GM18508 (cell line): ENCODE measurements at regions not wholly inside any gene's neighbourhood (a gene's known extent, or its start where the extent isn't known, plus 50 kb on each side); places are given as distances from the start of the nearest gene placed in this dataset.

ENCODE experiments used
- ATAC-seq: cut with Tn5 transposase; IDR thresholded peaks from one replicate; pipeline ENCODE4 v1.9.1; 2021; ENCODE audit warnings: moderate number of reproducible peaks; ENCODE audit not compliant: insufficient read depth, unreplicated experiment

DNA sequence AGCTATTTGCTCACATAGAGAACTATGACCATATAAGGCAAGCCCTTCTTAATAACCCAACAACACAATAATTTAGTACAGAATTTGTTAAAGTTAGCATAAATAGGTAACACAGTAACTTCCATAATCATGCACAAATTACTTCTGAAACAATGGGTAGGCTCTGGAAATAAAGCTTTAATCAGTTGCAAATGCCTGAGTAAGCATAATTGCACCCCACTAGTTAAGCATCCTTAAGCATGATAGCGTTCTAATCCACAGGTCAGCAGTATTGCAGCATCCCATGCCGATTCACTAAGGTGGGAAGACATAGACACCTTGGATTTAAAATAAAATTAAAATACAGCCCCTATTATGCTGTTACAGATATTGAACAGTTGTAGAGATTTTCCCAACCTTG is 161.7 kb downstream of the DHX15 start:
- ATAC-seq: no peak

DNA sequence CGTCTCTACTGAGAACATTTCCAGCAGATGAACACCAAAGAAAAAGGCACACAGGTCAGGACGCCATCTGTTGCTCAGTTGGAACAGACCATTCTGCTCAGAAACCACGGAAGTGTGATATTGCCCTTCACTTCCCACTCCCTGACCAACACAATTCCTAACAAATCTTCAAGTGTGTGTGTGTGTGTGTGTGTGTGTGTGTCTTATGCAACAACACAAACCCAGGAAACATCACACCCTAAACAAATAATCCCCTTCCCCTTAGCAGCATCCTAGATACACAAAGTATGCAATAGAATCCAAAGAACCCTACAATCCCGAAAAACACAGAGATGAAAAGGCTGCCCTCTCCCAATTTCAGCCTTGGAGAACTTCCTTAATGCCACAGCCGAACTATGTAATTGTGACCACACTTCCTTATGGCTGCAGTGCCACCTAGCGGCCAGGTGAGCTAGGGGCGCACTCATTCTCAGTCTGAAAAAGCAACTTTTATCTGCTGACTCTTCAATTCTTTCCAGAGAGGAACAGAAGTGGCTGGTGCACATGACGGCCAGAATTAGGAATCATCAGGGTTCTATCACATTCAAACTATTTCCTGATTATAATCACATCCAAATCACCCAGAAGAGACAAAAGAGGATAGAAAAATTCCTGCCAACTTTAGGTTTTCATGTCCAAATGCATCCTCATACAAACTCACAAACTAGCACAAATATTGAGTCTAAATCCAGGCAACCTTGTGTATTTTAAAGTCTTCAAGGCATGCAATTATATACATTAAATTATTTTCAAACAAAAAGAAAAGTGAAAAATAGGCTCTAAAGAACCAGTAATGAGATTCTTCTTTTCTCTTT is 164.9 kb downstream of the DHX15 start:
- ATAC-seq: peak; percentile 93

DNA sequence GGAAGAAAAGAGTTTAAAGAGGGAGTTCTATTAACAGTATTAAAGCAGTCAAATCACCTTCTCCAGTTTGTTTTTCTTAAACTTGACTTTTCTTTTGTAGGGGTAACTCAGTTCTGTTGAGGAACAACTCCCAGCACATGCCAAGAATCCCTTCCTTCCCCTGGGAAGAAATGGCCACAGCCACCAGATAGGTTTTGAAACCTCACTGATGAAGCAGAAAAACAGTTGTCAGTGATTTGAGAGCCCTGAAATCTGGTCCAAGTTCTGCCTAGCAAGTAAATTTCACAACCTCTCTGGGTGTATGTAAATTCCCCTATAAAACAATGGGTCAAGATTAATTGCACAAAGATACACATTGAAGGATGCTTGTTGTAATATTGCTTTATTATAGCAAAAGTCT is 167.1 kb downstream of the DHX15 start:
- no peak for ATAC-seq

GRCh38 chr4:24416293-24416692 is 168.1 kb downstream of the DHX15 start:
- no peak for ATAC-seq

DNA sequence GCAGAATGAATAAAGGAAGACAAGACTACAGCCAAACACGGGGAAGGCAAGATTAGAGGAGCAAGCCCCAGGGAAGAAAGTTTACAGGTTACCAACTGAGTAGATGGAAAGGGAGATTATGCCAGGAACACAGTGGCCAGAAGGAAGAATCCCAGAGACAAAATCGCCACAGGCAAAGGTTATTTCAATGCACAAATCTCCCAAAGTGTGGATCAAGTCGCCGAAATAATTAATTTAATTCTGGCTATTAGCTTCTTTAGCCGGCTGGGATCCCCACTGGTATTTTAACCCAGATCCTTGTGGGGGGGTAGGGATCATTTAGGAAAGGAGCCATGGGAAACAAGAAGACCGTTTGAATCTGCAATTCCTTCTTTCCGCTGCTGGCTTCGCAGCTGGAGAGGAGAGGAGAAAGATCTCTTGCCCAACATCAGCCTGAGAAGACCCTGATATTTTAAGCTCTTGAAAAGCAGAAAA is 171.0 kb downstream of the DHX15 start:
- ATAC-seq: no peak

- no peak for ATAC-seq
These were observed 172.5 kb downstream of the DHX15 start for GRCh38 chr4:24411806-24412205.

DNA sequence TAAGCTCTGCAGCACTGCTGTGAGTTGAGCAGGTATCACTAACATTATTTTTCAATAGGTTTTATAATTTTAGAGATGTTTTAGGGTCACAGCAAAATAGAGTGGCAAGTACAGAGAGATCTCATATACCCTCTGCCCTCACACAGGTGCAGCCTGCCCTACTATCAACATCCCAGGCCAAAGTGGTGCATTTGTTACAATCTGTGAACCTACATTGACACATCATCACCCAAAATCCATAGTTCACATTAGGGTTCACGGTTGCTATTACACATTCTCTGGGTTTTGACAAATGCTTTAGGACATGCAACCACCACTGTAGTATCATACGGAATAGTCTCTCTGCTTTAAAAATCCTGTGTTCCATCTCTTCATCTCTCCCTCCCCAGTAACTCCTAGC is 173.1 kb downstream of the DHX15 start:
- ATAC-seq: no peak

- no peak for ATAC-seq
These were observed 175.7 kb downstream of the DHX15 start for GRCh38 chr4:24408640-24409039.

- no peak for ATAC-seq
These were observed 178.4 kb downstream of the DHX15 start for GRCh38 chr4:24405926-24406325.

GRCh38 chr4:24405341-24405740 is 179.0 kb downstream of the DHX15 start:
- ATAC-seq: no peak

- no peak for ATAC-seq
These were observed 180.1 kb downstream of the DHX15 start for GRCh38 chr4:24404281-24404680.

- no peak for ATAC-seq
These were observed 181.1 kb downstream of the DHX15 start for GRCh38 chr4:24403265-24403664.

DNA sequence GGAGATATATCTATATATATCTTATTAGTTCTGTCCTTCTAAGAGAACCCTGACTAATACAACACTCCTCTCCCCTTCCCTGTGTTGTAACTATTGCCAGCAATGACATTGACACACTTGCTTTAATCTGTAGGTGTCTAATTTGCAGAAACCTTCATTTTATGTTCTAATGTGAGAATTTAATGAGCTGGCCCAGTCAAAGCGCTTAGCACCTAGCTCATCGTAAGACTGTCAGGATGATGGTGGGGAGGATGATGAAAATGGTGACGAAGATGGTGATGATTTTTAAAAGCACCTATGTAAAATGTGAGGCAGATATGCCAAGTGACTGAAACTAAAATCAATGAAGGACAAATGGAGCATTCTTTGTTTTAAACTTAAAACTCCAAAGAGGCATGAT is 183.8 kb downstream of the DHX15 start:
- no peak for ATAC-seq

DNA sequence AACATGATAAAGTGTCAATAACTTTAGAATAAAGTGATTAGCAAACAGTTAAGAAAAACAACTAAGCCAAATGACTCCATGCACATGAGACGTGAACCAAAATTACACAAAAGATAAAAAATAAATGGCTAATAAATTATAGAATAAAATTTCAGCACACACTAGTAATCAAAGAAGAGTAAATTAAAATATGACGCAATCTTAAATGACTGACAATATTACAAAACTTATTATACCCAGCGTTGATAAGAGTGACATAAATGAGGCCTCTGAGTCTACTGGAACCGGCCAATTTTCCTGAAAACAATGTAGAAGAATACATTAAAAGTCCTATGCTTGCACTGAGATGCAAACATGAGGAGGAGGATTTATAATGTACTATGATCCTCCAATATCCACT is 187.4 kb downstream of the DHX15 start:
- ATAC-seq: no peak

GRCh38 chr4:24395937-24396336 is 188.4 kb downstream of the DHX15 start:
- ATAC-seq: no peak

DNA sequence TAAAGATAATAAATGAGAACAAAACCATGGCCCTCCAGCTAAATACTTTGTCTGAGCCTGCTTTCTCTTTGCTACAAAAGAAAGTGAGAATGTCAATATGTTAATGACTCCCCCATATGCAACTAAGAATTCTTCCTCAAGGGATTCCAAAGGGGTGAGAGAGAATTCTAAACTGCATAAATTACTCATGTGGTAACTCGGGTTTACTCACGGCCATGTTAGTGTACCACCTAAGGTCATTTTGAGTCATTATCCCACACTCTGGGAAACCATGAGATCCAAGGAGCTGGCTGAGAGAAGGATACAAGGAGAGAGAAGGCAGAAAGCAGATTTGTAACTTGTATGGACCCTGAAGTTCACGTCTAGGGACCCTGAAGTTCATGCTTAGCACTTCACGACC is 190.3 kb downstream of the DHX15 start:
- no peak for ATAC-seq

DNA sequence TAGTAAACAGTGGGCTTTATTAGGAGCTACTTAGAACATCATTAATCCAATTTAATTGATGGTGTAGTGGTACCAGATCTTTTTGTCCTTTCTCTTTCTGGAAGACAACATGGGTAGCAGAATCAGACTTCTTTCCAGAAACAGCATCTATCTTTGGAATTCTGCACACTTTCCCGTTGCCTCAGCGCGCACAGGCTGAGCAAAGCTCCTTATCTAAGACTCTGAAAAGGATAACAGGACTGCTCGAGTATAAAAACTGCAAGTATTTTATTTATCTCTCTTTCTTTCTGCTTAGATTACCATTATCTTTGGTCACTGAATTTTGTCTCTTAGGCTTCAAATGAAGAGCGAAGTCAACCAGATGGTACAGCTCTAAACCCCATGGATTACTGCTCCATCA is 191.7 kb downstream of the DHX15 start:
- no peak for ATAC-seq

DNA sequence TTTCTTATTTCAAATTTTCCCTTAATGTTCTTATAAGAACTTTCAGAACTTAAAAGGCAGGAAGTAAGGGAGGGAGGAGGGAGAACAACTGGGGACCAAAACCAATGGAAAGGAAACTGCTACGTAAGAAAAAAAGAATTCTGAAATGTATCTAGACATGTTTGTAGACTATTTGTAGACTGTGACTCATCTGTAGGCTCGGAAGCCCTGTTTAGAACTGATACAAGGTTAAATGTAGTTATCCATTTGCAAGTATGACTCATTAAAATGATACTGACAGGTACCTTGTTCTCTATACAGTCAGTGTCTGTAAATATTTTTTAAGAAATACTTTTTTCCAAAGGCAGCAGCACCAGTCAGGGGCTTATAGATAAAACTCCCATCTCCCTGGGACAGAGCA is 202.0 kb downstream of the DHX15 start:
- ATAC-seq: peak; percentile 99

- ATAC-seq: no peak
These were observed 203.2 kb downstream of the DHX15 start for GRCh38 chr4:24380957-24381665.

- ATAC-seq: no peak
These were observed 210.7 kb downstream of the DHX15 start for GRCh38 chr4:24373704-24374103.

GRCh38 chr4:24372881-24373280 is 211.5 kb downstream of the DHX15 start:
- ATAC-seq: no peak

GRCh38 chr4:24372341-24372740 is 212.0 kb downstream of the DHX15 start:
- no peak for ATAC-seq
